Left ventricle myocardium inferior (tissue), 1 donor: ENCODE measurements at regions not wholly inside any gene's neighbourhood (a gene's known extent, or its start where the extent isn't known, plus 50 kb on each side); places are given as distances from the start of the nearest gene placed in this dataset.

Experiments used
- DNase-seq: peaks from one replicate; pipeline ENCODE4 v3.0.0-alpha.2; 2020
- H3K27ac ChIP-seq: fragments of 200-600 bp; replicated peaks from 2 replicates; pipeline ENCODE4 v1.8.0; 2021
- H3K27me3 ChIP-seq: fragments of 200-600 bp; 2 replicates; pipeline ENCODE4 v1.8.0; 2021; ENCODE audit warnings: low read depth
- H3K36me3 ChIP-seq: fragments of 200-600 bp; 2 replicates; pipeline ENCODE4 v1.8.0; 2021
- H3K4me1 ChIP-seq: fragments of 200-600 bp; 2 replicates; pipeline ENCODE4 v1.8.0; 2021
- H3K4me3 ChIP-seq: fragments of 200-600 bp; 2 replicates; pipeline ENCODE4 v1.8.0; 2021; ENCODE audit warnings: mild to moderate bottlenecking, moderate library complexity
- H3K9me3 ChIP-seq: fragments of 200-600 bp; replicated peaks from 2 replicates; pipeline ENCODE4 v1.8.0; 2021
- CTCF ChIP-seq: fragments of 200-600 bp; IDR thresholded peaks from 2 replicates; pipeline ENCODE4 v1.8.0; 2021; ENCODE audit warnings: antibody characterized with exemption, mild to moderate bottlenecking, borderline replicate concordance
- intact Hi-C: fragments of 100-400 bp; cut with micrococcal nuclease; formaldehyde crosslinking; loops from one replicate; pipeline ENCODE4 v1.11.0; 2022
- donor health status: DM: no; HTN: yes; CAD: no; lungs with severe emphysema.

GRCh38 chr1:67952071-67952470, 98.4 kb downstream of the DIRAS3 start:
- Histone ChIP-seq H3K4me3 (no peak overlapping the region), H3K27ac (no peak overlapping the region), H3K4me1 (peaks cover 38% of the 10 kb centered on the region), H3K9me3 (no peaks in the 10 kb centered on the region), H3K36me3 (no peaks in the 10 kb centered on the region), H3K27me3 (no peaks in the 10 kb centered on the region)
- DNase-seq, result no peak
- intact Hi-C loops, result no loop called here
- TF ChIP-seq CTCF, result no peak

GRCh38 chr1:67951014-67951413, 99.4 kb downstream of the DIRAS3 start:
- intact Hi-C loops, result no loop called here
- Histone ChIP-seq H3K4me3 (no peak overlapping the region), H3K36me3 (no peaks in the 10 kb centered on the region), H3K4me1 (peaks cover 38% of the 10 kb centered on the region), H3K27ac (no peak overlapping the region), H3K27me3 (no peaks in the 10 kb centered on the region), H3K9me3 (no peaks in the 10 kb centered on the region)
- no peak for TF ChIP-seq CTCF
- no peak for DNase-seq

GRCh38 chr1:67948151-67949080, 102.0 kb downstream of the DIRAS3 start:
- Histone ChIP-seq H3K9me3 (no peaks in the 10 kb centered on the region), H3K4me3 (no peak overlapping the region), H3K36me3 (no peaks in the 10 kb centered on the region), H3K4me1 (peaks cover 43% of the 10 kb centered on the region), H3K27me3 (no peaks in the 10 kb centered on the region), H3K27ac (no peak overlapping the region)
- TF ChIP-seq CTCF, result no peak
- intact Hi-C loops, result no loop called here
- no peak for DNase-seq

GRCh38 chr1:67947114-67947513, 103.3 kb downstream of the DIRAS3 start:
- no peaks in the 10 kb centered on the region for H3K36me3 ChIP-seq
- no peaks in the 10 kb centered on the region for H3K27me3 ChIP-seq
- peak; percentile 39 for DNase-seq
- intact Hi-C loops, result no loop called here
- no peak overlapping the region for H3K4me3 ChIP-seq
- peaks cover 30% of the 10 kb centered on the region for H3K4me1 ChIP-seq
- H3K27ac ChIP-seq, result peak overlapping the region; percentile 50
- H3K9me3 ChIP-seq, result no peaks in the 10 kb centered on the region
- no peak for TF ChIP-seq CTCF

GRCh38 chr1:67945733-67946374, 104.6 kb downstream of the DIRAS3 start:
- intact Hi-C loops, result no loop called here
- no peaks in the 10 kb centered on the region for H3K9me3 ChIP-seq
- no peaks in the 10 kb centered on the region for H3K27me3 ChIP-seq
- TF ChIP-seq CTCF, result no peak
- no peak overlapping the region for H3K4me3 ChIP-seq
- peak; percentile 35 for DNase-seq
- H3K4me1 ChIP-seq, result peaks cover 23% of the 10 kb centered on the region
- H3K36me3 ChIP-seq, result no peaks in the 10 kb centered on the region
- H3K27ac ChIP-seq, result peak overlapping the region; percentile 50
